GM23338 (cell line): ENCODE measurements at regions not wholly inside any gene's neighbourhood (a gene's known extent, or its start where the extent isn't known, plus 50 kb on each side); places are given as distances from the start of the nearest gene placed in this dataset.

Experiments used
- ATAC-seq: fragments of 200-7000 bp; cut with Tn5 transposase; 3 replicates; pipeline ENCODE4 v1.9.1; 2020
- DNase-seq: peaks from one replicate; pipeline ENCODE4 v3.0.0-alpha.2; 2015; ENCODE audit warnings: low spot score
- H2AFZ ChIP-seq: fragments of 200-600 bp; sonication (generic); 2 replicates; pipeline ENCODE4 v1.8.0; 2016; ENCODE audit warnings: antibody characterized with exemption, mild to moderate bottlenecking, moderate library complexity
- H3F3A ChIP-seq: fragments of 200-600 bp; sonication (generic); replicated peaks from 2 replicates; pipeline ENCODE4 v1.8.0; 2017; ENCODE audit warnings: antibody characterized with exemption, mixed run types, low read depth
- H3K27ac ChIP-seq: fragments of 200-600 bp; sonication (generic); 2 replicates; pipeline ENCODE4 v1.6.1; 2016; ENCODE audit warnings: low read depth
- H3K27me3 ChIP-seq: fragments of 200-600 bp; sonication (generic); 2 replicates; pipeline ENCODE4 v1.8.0; 2016; ENCODE audit warnings: mild to moderate bottlenecking, mixed run types, moderate library complexity; ENCODE audit not compliant: insufficient read depth
- H3K36me3 ChIP-seq: fragments of 200-600 bp; sonication (generic); 2 replicates; pipeline ENCODE4 v1.8.0; 2016; ENCODE audit warnings: mild to moderate bottlenecking; ENCODE audit not compliant: insufficient read depth
- H3K4me1 ChIP-seq: fragments of 200-600 bp; sonication (generic); 2 replicates; pipeline ENCODE4 v1.8.0; 2016; ENCODE audit warnings: mild to moderate bottlenecking, moderate library complexity; ENCODE audit not compliant: insufficient read depth
- H3K4me2 ChIP-seq: fragments of 200-600 bp; sonication (generic); 2 replicates; pipeline ENCODE4 v1.7.1; 2017; ENCODE audit warnings: mixed run types
- H3K4me3 ChIP-seq: fragments of 200-600 bp; sonication (generic); 2 replicates; pipeline ENCODE4 v1.6.1; 2016; ENCODE audit warnings: mixed run types
- H3K79me2 ChIP-seq: fragments of 200-600 bp; sonication (generic); replicated peaks from 2 replicates; pipeline ENCODE4 v1.8.0; 2017; ENCODE audit warnings: mild to moderate bottlenecking; ENCODE audit not compliant: insufficient read depth
- H3K9me2 ChIP-seq: fragments of 200-600 bp; sonication (generic); 2 replicates; pipeline ENCODE4 v1.8.0; 2017; ENCODE audit not compliant: insufficient read depth
- H4K20me1 ChIP-seq: fragments of 200-600 bp; sonication (generic); replicated peaks from 2 replicates; pipeline ENCODE4 v1.8.0; 2017; ENCODE audit warnings: mild to moderate bottlenecking; ENCODE audit not compliant: insufficient read depth
- H3K27ac Mint-ChIP-seq: 2 replicates; pipeline ENCODE4 v1.8.0; 2020; ENCODE audit warnings: inconsistent platforms, mild to moderate bottlenecking, moderate library complexity, mixed read lengths
- H3K27me3 Mint-ChIP-seq: 3 replicates; pipeline ENCODE4 v1.8.0; 2022; ENCODE audit warnings: low read depth, mild to moderate bottlenecking, moderate library complexity, mixed read lengths, inconsistent platforms; ENCODE audit not compliant: insufficient read depth, poor library complexity
- H3K36me3 Mint-ChIP-seq: 3 replicates; pipeline ENCODE4 v1.8.0; 2021; ENCODE audit warnings: low read depth, mild to moderate bottlenecking, inconsistent platforms, moderate library complexity, mixed read lengths
- H3K4me1 Mint-ChIP-seq: 3 replicates; pipeline ENCODE4 v1.8.0; 2020; ENCODE audit warnings: mild to moderate bottlenecking, inconsistent platforms, mixed read lengths
- H3K4me3 Mint-ChIP-seq: 3 replicates; pipeline ENCODE4 v1.8.0; 2021; ENCODE audit warnings: moderate library complexity, mild to moderate bottlenecking, inconsistent platforms, mixed read lengths
- H3K9me3 Mint-ChIP-seq: 3 replicates; pipeline ENCODE4 v1.8.0; 2020; ENCODE audit warnings: moderate library complexity, mild to moderate bottlenecking, inconsistent platforms, mixed read lengths
- CREB1 ChIP-seq: fragments of 250-450 bp; sonication (Bioruptor Pico); IDR thresholded peaks from 2 replicates; pipeline ENCODE4 v1.5.0; 2020; ENCODE audit warnings: low read depth, mild to moderate bottlenecking, moderate library complexity
- CTCF ChIP-seq, 2 experiments: fragments of 200-600 bp in 1 of 2; sonication (generic) in 1 of 2; conservative IDR thresholded peaks; 2 replicates each; pipeline versions ENCODE4 v1.5.1 to v1.6.1; 2016 to 2017; ENCODE audit warnings: antibody characterized with exemption in 2 of 2, low read depth in 2 of 2, mild to moderate bottlenecking in 2 of 2, moderate library complexity in 1 of 2
- EZH2 ChIP-seq: fragments of 200-600 bp; sonication (generic); IDR thresholded peaks from one replicate; pipeline ENCODE4 v1.8.0; 2017; ENCODE audit warnings: antibody characterized with exemption, mild to moderate bottlenecking, low read depth; ENCODE audit not compliant: unreplicated experiment
- EZH2phosphoT487 ChIP-seq: fragments of 200-600 bp; sonication (generic); IDR thresholded peaks from one replicate; pipeline ENCODE4 v1.8.1; 2018; ENCODE audit warnings: antibody characterized with exemption; ENCODE audit not compliant: unreplicated experiment
- JUNB ChIP-seq: IDR thresholded peaks from one replicate; pipeline ENCODE4 v1.6.1; 2016; ENCODE audit warnings: antibody characterized with exemption; ENCODE audit not compliant: unreplicated experiment
- NANOG ChIP-seq: IDR thresholded peaks from 2 replicates; pipeline ENCODE4 v1.6.1; 2016; ENCODE audit warnings: antibody characterized with exemption, borderline replicate concordance
- POLR2AphosphoS5 ChIP-seq: IDR thresholded peaks from 2 replicates; pipeline ENCODE4 v1.6.1; 2016; ENCODE audit warnings: antibody characterized with exemption, low read depth
- REST ChIP-seq: IDR thresholded peaks from one replicate; pipeline ENCODE4 v1.6.1; 2018; ENCODE audit warnings: antibody characterized with exemption; ENCODE audit not compliant: unreplicated experiment
- STAT1 ChIP-seq: IDR thresholded peaks from one replicate; pipeline ENCODE4 v1.6.1; 2016; ENCODE audit warnings: antibody characterized with exemption; ENCODE audit not compliant: unreplicated experiment
- ZNF114 ChIP-seq: fragments of 250-450 bp; sonication (Bioruptor Pico); IDR thresholded peaks from 2 replicates; pipeline ENCODE4 v1.5.0; 2020; ENCODE audit warnings: mild to moderate bottlenecking, moderate library complexity
- ZNF331 ChIP-seq: fragments of 250-450 bp; sonication (Bioruptor Pico); IDR thresholded peaks from 2 replicates; pipeline ENCODE4 v1.5.0; 2020; ENCODE audit warnings: low read depth, mild to moderate bottlenecking, moderate library complexity
- TF ChIP-seq, protein P1 (sequence below): fragments of 250-450 bp; sonication (Bioruptor Pico); IDR thresholded peaks from 2 replicates; pipeline ENCODE4 v1.5.0; 2020; ENCODE audit warnings: mild to moderate bottlenecking, moderate library complexity
- TF ChIP-seq, protein P2 (sequence below): IDR thresholded peaks from 2 replicates; pipeline ENCODE4 v1.6.1; 2016; ENCODE audit warnings: antibody characterized with exemption

- H3K27me3 Mint-ChIP-seq: peaks cover 2% of the 10 kb centered on the region
- no peaks in the 10 kb centered on the region for H3K79me2 ChIP-seq
- no peaks in the 10 kb centered on the region for H3K4me1 ChIP-seq
- no peak overlapping the region for H3K4me3 ChIP-seq
- H3K36me3 ChIP-seq: no peaks in the 10 kb centered on the region
- no peaks in the 10 kb centered on the region for H3K9me2 ChIP-seq
- no peak overlapping the region for H3K27ac Mint-ChIP-seq
- no peak overlapping the region for H2AFZ ChIP-seq
- H3K36me3 Mint-ChIP-seq: no peaks in the 10 kb centered on the region
- H4K20me1 ChIP-seq: no peaks in the 10 kb centered on the region
- H3K27ac ChIP-seq: no peak overlapping the region
- TF ChIP-seq JUNB (no peak), CTCF (conservative IDR thresholded peaks at IDR 0.05; ENCODE audit: low read depth in 2 of 2) (no peak), ZNF331 (CRISPR knock-in tag) (no peak), NANOG (no peak), EZH2phosphoT487 (no peak), EZH2 (no peak), STAT1 (no peak), REST (no peak), CREB1 (CRISPR knock-in tag) (no peak), ZNF114 (no peak), POLR2AphosphoS5 (no peak)
- TF ChIP-seq, protein P1, sequence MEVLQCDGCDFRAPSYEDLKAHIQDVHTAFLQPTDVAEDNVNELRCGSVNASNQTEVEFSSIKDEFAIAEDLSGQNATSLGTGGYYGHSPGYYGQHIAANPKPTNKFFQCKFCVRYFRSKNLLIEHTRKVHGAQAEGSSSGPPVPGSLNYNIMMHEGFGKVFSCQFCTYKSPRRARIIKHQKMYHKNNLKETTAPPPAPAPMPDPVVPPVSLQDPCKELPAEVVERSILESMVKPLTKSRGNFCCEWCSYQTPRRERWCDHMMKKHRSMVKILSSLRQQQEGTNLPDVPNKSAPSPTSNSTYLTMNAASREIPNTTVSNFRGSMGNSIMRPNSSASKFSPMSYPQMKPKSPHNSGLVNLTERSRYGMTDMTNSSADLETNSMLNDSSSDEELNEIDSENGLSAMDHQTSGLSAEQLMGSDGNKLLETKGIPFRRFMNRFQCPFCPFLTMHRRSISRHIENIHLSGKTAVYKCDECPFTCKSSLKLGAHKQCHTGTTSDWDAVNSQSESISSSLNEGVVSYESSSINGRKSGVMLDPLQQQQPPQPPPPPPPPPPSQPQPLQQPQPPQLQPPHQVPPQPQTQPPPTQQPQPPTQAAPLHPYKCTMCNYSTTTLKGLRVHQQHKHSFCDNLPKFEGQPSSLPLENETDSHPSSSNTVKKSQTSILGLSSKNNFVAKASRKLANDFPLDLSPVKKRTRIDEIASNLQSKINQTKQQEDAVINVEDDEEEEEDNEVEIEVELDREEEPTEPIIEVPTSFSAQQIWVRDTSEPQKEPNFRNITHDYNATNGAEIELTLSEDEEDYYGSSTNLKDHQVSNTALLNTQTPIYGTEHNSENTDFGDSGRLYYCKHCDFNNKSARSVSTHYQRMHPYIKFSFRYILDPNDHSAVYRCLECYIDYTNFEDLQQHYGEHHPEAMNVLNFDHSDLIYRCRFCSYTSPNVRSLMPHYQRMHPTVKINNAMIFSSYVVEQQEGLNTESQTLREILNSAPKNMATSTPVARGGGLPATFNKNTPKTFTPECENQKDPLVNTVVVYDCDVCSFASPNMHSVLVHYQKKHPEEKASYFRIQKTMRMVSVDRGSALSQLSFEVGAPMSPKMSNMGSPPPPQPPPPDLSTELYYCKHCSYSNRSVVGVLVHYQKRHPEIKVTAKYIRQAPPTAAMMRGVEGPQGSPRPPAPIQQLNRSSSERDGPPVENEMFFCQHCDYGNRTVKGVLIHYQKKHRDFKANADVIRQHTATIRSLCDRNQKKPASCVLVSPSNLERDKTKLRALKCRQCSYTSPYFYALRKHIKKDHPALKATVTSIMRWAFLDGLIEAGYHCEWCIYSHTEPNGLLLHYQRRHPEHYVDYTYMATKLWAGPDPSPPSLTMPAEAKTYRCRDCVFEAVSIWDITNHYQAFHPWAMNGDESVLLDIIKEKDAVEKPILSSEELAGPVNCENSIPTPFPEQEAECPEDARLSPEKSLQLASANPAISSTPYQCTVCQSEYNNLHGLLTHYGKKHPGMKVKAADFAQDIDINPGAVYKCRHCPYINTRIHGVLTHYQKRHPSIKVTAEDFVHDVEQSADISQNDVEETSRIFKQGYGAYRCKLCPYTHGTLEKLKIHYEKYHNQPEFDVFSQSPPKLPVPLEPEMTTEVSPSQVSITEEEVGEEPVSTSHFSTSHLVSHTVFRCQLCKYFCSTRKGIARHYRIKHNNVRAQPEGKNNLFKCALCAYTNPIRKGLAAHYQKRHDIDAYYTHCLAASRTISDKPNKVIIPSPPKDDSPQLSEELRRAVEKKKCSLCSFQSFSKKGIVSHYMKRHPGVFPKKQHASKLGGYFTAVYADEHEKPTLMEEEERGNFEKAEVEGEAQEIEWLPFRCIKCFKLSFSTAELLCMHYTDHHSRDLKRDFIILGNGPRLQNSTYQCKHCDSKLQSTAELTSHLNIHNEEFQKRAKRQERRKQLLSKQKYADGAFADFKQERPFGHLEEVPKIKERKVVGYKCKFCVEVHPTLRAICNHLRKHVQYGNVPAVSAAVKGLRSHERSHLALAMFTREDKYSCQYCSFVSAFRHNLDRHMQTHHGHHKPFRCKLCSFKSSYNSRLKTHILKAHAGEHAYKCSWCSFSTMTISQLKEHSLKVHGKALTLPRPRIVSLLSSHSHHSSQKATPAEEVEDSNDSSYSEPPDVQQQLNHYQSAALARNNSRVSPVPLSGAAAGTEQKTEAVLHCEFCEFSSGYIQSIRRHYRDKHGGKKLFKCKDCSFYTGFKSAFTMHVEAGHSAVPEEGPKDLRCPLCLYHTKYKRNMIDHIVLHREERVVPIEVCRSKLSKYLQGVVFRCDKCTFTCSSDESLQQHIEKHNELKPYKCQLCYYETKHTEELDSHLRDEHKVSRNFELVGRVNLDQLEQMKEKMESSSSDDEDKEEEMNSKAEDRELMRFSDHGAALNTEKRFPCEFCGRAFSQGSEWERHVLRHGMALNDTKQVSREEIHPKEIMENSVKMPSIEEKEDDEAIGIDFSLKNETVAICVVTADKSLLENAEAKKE: no peak
- TF ChIP-seq, protein P2, sequence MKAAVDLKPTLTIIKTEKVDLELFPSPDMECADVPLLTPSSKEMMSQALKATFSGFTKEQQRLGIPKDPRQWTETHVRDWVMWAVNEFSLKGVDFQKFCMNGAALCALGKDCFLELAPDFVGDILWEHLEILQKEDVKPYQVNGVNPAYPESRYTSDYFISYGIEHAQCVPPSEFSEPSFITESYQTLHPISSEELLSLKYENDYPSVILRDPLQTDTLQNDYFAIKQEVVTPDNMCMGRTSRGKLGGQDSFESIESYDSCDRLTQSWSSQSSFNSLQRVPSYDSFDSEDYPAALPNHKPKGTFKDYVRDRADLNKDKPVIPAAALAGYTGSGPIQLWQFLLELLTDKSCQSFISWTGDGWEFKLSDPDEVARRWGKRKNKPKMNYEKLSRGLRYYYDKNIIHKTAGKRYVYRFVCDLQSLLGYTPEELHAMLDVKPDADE: no peak
- H3K27me3 ChIP-seq: no peaks in the 10 kb centered on the region
- H3K9me3 Mint-ChIP-seq: no peaks in the 10 kb centered on the region
- ATAC-seq (no peak), DNase-seq (no peak)
- no peak overlapping the region for H3K4me2 ChIP-seq
- H3K4me1 Mint-ChIP-seq: no peaks in the 10 kb centered on the region
- no peaks in the 10 kb centered on the region for H3F3A ChIP-seq
- H3K4me3 Mint-ChIP-seq: no peak overlapping the region
Measured at GRCh38 chr14:27015065-27015464, 417.2 kb upstream of the NOVA1 start.
